OCI-LY3 (cell line): ENCODE measurements at regions not wholly inside any gene's neighbourhood (a gene's known extent, or its start where the extent isn't known, plus 50 kb on each side); places are given as distances from the start of the nearest gene placed in this dataset.

Experiments
- CTCF ChIP-seq: fragments of 200-600, 300-600 bp; sonication (generic); IDR thresholded peaks from 2 replicates; pipeline ENCODE4 v1.5.1; 2014; ENCODE audit warnings: antibody characterized with exemption, low read length, low read depth
- EZH2phosphoT487 ChIP-seq: fragments of 200-600 bp; shearing (Covaris generic); IDR thresholded peaks from 2 replicates; pipeline ENCODE4 v1.6.1; 2018; ENCODE audit warnings: antibody characterized with exemption, mixed run types, low read depth

GRCh38 chr6:169890901-169891300 lies 139.5 kb downstream of the ERMARD start:
- TF ChIP-seq CTCF, result no peak
- TF ChIP-seq EZH2phosphoT487, result no peak
